Loucy (cell line): ENCODE measurements at regions not wholly inside any gene's neighbourhood (a gene's known extent, or its start where the extent isn't known, plus 50 kb on each side); places are given as distances from the start of the nearest gene placed in this dataset.

Experiments
- H2AFZ ChIP-seq: fragments of 200-600 bp; sonication (generic); 2 replicates; pipeline ENCODE4 v1.6.0; 2016; ENCODE audit warnings: antibody characterized with exemption, mild to moderate bottlenecking, low read length, moderate library complexity
- H3F3A ChIP-seq: fragments of 200-600 bp; 2 replicates; pipeline ENCODE4 v1.6.0; 2016; ENCODE audit warnings: antibody characterized with exemption, low read depth, mild to moderate bottlenecking
- H3K27me3 ChIP-seq: fragments of 200-600 bp; sonication (generic); 2 replicates; pipeline ENCODE4 v1.6.1; 2014; ENCODE audit warnings: low read length, mild to moderate bottlenecking; ENCODE audit not compliant: insufficient read depth, poor library complexity, severe bottlenecking
- H3K36me3 ChIP-seq: fragments of 200-600 bp; sonication (generic); 2 replicates; pipeline ENCODE4 v1.6.1; 2016; ENCODE audit warnings: low read length; ENCODE audit not compliant: insufficient read depth
- H3K4me1 ChIP-seq: fragments of 200-600 bp; sonication (generic); 2 replicates; pipeline ENCODE4 v1.5.1; 2014; ENCODE audit warnings: low read length, mild to moderate bottlenecking; ENCODE audit not compliant: insufficient read depth, poor library complexity, severe bottlenecking
- H3K4me2 ChIP-seq: fragments of 200-600 bp; sonication (generic); 2 replicates; pipeline ENCODE4 v1.6.0; 2014; ENCODE audit warnings: antibody characterized with exemption, low read length, low read depth, mild to moderate bottlenecking; ENCODE audit not compliant: poor library complexity, severe bottlenecking
- H3K4me3 ChIP-seq: fragments of 200-600 bp; sonication (generic); 2 replicates; pipeline ENCODE4 v1.5.1; 2014; ENCODE audit warnings: low read length, mild to moderate bottlenecking, mixed read lengths; ENCODE audit not compliant: poor library complexity, severe bottlenecking
- H3K79me2 ChIP-seq: fragments of 200-600 bp; sonication (generic); 2 replicates; pipeline ENCODE4 v1.6.1; 2014; ENCODE audit warnings: low read length; ENCODE audit not compliant: insufficient read depth
- H3K9ac ChIP-seq: fragments of 200-600 bp; sonication (generic); 2 replicates; pipeline ENCODE4 v1.6.0; 2014; ENCODE audit warnings: mild to moderate bottlenecking, low read depth, low read length, moderate library complexity; ENCODE audit not compliant: poor library complexity, severe bottlenecking
- H3K9me2 ChIP-seq: fragments of 200-600 bp; sonication (generic); replicated peaks from 2 replicates; pipeline ENCODE4 v1.6.1; 2016; ENCODE audit warnings: low read depth, low read length, mixed read lengths
- H3K9me3 ChIP-seq: fragments of 200-600 bp; sonication (generic); 2 replicates; pipeline ENCODE4 v1.6.1; 2014; ENCODE audit warnings: mild to moderate bottlenecking, antibody characterized with exemption, low read length, low read depth; ENCODE audit not compliant: insufficient read depth
- H4K20me1 ChIP-seq: fragments of 200-600 bp; sonication (generic); 2 replicates; pipeline ENCODE4 v1.6.0; 2014; ENCODE audit warnings: antibody characterized with exemption, low read length, mild to moderate bottlenecking; ENCODE audit not compliant: insufficient read depth, poor library complexity, severe bottlenecking
- CTCF ChIP-seq: fragments of 200-600 bp; sonication (generic); conservative IDR thresholded peaks from 2 replicates; pipeline ENCODE4 v1.5.1; 2014; ENCODE audit warnings: mild to moderate bottlenecking, antibody characterized with exemption, low read length
- EZH2phosphoT487 ChIP-seq: fragments of 200-600 bp; IDR thresholded peaks from 2 replicates; pipeline ENCODE4 v1.6.1; 2018; ENCODE audit warnings: antibody characterized with exemption, mild to moderate bottlenecking, moderate library complexity, borderline replicate concordance

GRCh38 chr6:8785223-8785622, 349.9 kb upstream of the SLC35B3 start:
- Histone ChIP-seq H3K9ac (no peak overlapping the region), H3K79me2 (no peaks in the 10 kb centered on the region), H2AFZ (no peak overlapping the region), H3K4me1 (no peaks in the 10 kb centered on the region), H3F3A (no peaks in the 10 kb centered on the region), H3K9me2 (no peaks in the 10 kb centered on the region), H3K4me3 (no peak overlapping the region), H3K9me3 (no peaks in the 10 kb centered on the region), H3K27me3 (no peaks in the 10 kb centered on the region), H3K36me3 (no peaks in the 10 kb centered on the region), H3K4me2 (no peak overlapping the region), H4K20me1 (no peaks in the 10 kb centered on the region)
- TF ChIP-seq EZH2phosphoT487 (no peak), CTCF (no peak)

GRCh38 chr6:8783191-8783590, 347.8 kb upstream of the SLC35B3 start:
- Histone ChIP-seq H3K9ac (no peak overlapping the region), H3K9me2 (no peaks in the 10 kb centered on the region), H3K79me2 (no peaks in the 10 kb centered on the region), H3K36me3 (no peaks in the 10 kb centered on the region), H3K4me1 (no peaks in the 10 kb centered on the region), H2AFZ (no peak overlapping the region), H3K27me3 (no peaks in the 10 kb centered on the region), H3K4me3 (no peak overlapping the region), H4K20me1 (no peaks in the 10 kb centered on the region), H3K4me2 (no peak overlapping the region), H3F3A (no peaks in the 10 kb centered on the region), H3K9me3 (no peaks in the 10 kb centered on the region)
- TF ChIP-seq CTCF (no peak), EZH2phosphoT487 (no peak)

GRCh38 chr6:8780653-8781052, 345.3 kb upstream of the SLC35B3 start:
- no peak overlapping the region for H2AFZ ChIP-seq
- no peak for TF ChIP-seq EZH2phosphoT487
- no peak for TF ChIP-seq CTCF
- no peaks in the 10 kb centered on the region for H3K9me2 ChIP-seq

More at GRCh38 chr6:8780653-8781052, 345.3 kb upstream of the SLC35B3 start:
- Histone ChIP-seq H3K36me3 (no peaks in the 10 kb centered on the region), H3K4me2 (no peak overlapping the region), H3K27me3 (no peaks in the 10 kb centered on the region), H3K4me3 (no peak overlapping the region), H3K79me2 (no peaks in the 10 kb centered on the region), H4K20me1 (no peaks in the 10 kb centered on the region), H3K9me3 (no peaks in the 10 kb centered on the region), H3F3A (no peaks in the 10 kb centered on the region), H3K9ac (no peak overlapping the region), H3K4me1 (no peaks in the 10 kb centered on the region)
